ENCODE measurements at regions not wholly inside any gene's neighbourhood (a gene's known extent, or its start where the extent isn't known, plus 50 kb on each side); places are given as distances from the start of the nearest gene placed in this dataset.
A peak's percentile ranks its signal among the peaks of the same experiment; 100 is the strongest.

DNA sequence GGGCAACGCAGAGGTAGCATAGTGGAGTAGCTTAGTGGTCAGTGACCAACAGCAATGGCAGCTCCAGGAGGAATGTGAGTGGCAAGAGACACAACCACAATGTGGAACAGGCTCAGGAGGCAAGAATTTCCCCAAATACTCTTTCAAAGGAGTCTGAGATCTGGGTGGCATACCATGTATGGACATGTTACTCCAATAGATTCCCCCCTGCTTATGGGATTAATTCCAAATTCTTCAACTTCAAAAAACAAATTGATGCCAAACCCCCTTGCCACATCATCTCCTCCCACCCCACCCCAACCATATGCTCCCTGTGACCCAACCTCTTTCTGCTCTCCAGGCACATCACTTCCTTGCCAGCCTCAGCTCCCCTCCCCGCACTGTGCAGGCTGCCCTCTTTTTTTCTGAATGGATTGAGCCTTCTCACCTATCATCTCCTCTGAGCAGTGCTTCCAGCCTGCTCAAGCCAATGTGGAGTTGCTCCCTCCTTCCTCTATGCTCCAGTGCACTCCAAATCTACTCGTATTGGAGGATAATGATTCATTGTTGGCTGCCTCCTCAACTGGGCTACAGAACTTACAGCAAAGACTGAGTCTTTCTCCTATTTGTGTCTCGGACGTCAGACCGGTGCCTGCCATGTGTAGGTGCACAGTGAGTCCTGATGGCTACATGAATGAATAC is 93.0 kb upstream of the CEP85L start (continued):
- TF ChIP-seq, protein P1, sequence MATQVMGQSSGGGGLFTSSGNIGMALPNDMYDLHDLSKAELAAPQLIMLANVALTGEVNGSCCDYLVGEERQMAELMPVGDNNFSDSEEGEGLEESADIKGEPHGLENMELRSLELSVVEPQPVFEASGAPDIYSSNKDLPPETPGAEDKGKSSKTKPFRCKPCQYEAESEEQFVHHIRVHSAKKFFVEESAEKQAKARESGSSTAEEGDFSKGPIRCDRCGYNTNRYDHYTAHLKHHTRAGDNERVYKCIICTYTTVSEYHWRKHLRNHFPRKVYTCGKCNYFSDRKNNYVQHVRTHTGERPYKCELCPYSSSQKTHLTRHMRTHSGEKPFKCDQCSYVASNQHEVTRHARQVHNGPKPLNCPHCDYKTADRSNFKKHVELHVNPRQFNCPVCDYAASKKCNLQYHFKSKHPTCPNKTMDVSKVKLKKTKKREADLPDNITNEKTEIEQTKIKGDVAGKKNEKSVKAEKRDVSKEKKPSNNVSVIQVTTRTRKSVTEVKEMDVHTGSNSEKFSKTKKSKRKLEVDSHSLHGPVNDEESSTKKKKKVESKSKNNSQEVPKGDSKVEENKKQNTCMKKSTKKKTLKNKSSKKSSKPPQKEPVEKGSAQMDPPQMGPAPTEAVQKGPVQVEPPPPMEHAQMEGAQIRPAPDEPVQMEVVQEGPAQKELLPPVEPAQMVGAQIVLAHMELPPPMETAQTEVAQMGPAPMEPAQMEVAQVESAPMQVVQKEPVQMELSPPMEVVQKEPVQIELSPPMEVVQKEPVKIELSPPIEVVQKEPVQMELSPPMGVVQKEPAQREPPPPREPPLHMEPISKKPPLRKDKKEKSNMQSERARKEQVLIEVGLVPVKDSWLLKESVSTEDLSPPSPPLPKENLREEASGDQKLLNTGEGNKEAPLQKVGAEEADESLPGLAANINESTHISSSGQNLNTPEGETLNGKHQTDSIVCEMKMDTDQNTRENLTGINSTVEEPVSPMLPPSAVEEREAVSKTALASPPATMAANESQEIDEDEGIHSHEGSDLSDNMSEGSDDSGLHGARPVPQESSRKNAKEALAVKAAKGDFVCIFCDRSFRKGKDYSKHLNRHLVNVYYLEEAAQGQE (IDR thresholded peaks at IDR 0.05; ENCODE audit: unreplicated experiment): no peak
- TF ChIP-seq, protein P2, sequence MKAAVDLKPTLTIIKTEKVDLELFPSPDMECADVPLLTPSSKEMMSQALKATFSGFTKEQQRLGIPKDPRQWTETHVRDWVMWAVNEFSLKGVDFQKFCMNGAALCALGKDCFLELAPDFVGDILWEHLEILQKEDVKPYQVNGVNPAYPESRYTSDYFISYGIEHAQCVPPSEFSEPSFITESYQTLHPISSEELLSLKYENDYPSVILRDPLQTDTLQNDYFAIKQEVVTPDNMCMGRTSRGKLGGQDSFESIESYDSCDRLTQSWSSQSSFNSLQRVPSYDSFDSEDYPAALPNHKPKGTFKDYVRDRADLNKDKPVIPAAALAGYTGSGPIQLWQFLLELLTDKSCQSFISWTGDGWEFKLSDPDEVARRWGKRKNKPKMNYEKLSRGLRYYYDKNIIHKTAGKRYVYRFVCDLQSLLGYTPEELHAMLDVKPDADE (IDR thresholded peaks at IDR 0.05): no peak
- no peak for TF ChIP-seq CREB1 (CRISPR knock-in tag; IDR thresholded peaks at IDR 0.05; ENCODE audit: low read depth)

DNA sequence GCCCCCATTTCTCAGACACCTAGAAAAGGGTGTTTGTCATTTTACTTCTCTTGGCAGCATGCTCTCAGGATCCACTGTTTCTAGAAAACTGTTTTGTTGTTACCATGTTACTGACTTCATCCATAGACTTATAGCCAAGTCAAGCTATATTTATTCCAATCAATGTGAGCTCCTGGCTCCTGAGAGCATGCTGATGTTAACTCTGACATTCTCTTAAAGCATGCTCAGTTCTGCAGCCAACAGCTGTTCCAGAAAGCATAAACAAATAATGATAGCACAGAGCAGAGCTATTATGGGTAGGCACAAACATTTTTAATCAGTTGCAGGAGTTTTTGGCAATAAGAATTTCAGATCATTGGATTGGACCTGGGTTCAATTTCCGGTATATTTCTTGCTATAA is 92.4 kb upstream of the CEP85L start:
- peaks cover 20% of the 10 kb centered on the region for H3K4me1 Mint-ChIP-seq
- no peak overlapping the region for H2AFZ ChIP-seq
- H3K27ac Mint-ChIP-seq: no peak overlapping the region
- H3K4me2 ChIP-seq: no peak overlapping the region
- H3K79me2 ChIP-seq (replicated peaks; ENCODE audit: insufficient read depth): no peaks in the 10 kb centered on the region
- H3K4me3 Mint-ChIP-seq: no peak overlapping the region
- no peaks in the 10 kb centered on the region for H3K27me3 Mint-ChIP-seq (ENCODE audit: insufficient read depth, low read depth, poor library complexity)
- H3K9me2 ChIP-seq (ENCODE audit: insufficient read depth): no peaks in the 10 kb centered on the region
- no peaks in the 10 kb centered on the region for H4K20me1 ChIP-seq (replicated peaks; ENCODE audit: insufficient read depth)
- ATAC-seq (no peak), DNase-seq (ENCODE audit: low spot score) (no peak)
- no peaks in the 10 kb centered on the region for H3K27me3 ChIP-seq (ENCODE audit: insufficient read depth)
- no peak overlapping the region for H3K27ac ChIP-seq (ENCODE audit: low read depth)
- H3F3A ChIP-seq (replicated peaks; ENCODE audit: low read depth): no peaks in the 10 kb centered on the region
- H3K4me3 ChIP-seq: no peak overlapping the region
- H3K36me3 ChIP-seq (ENCODE audit: insufficient read depth): no peaks in the 10 kb centered on the region
- no peaks in the 10 kb centered on the region for H3K36me3 Mint-ChIP-seq (ENCODE audit: low read depth)
- H3K9me3 Mint-ChIP-seq: no peaks in the 10 kb centered on the region
- peaks cover 12% of the 10 kb centered on the region for H3K4me1 ChIP-seq (ENCODE audit: insufficient read depth)
- no peak for TF ChIP-seq EZH2 (IDR thresholded peaks at IDR 0.05; ENCODE audit: low read depth, unreplicated experiment)

DNA sequence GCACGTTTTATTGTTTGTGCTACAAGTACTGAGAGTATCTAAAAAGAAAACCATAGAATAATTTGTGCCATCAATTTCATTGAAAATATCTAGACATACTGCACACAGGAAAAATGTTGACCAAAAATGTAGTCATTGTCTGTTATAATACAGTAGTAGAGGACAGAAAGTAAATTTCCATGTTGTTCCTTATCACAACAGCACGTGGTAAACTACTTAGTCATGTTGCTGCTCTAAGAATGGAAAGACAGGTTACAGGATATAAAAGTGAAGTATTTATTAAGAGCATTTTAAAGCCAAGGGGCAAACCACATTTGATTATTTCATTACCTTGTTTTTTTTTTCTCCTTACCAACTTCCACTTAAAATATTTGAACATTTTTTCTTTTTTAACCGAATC is 89.0 kb upstream of the CEP85L start:
- peak overlapping the region; percentile 46; the same call in 1 of the 2 replicates for H3K27ac Mint-ChIP-seq
- no peak overlapping the region for H3K4me2 ChIP-seq
- no peaks in the 10 kb centered on the region for H3K79me2 ChIP-seq (replicated peaks; ENCODE audit: insufficient read depth)
- no peaks in the 10 kb centered on the region for H3K36me3 Mint-ChIP-seq (ENCODE audit: low read depth)
- no peak overlapping the region for H3K27ac ChIP-seq (ENCODE audit: low read depth)
- TF ChIP-seq, protein P3, sequence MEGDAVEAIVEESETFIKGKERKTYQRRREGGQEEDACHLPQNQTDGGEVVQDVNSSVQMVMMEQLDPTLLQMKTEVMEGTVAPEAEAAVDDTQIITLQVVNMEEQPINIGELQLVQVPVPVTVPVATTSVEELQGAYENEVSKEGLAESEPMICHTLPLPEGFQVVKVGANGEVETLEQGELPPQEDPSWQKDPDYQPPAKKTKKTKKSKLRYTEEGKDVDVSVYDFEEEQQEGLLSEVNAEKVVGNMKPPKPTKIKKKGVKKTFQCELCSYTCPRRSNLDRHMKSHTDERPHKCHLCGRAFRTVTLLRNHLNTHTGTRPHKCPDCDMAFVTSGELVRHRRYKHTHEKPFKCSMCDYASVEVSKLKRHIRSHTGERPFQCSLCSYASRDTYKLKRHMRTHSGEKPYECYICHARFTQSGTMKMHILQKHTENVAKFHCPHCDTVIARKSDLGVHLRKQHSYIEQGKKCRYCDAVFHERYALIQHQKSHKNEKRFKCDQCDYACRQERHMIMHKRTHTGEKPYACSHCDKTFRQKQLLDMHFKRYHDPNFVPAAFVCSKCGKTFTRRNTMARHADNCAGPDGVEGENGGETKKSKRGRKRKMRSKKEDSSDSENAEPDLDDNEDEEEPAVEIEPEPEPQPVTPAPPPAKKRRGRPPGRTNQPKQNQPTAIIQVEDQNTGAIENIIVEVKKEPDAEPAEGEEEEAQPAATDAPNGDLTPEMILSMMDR (conservative IDR thresholded peaks at IDR 0.05; ENCODE audit: low read depth in 2 of 2): no peak
- TF ChIP-seq, protein P1 (IDR thresholded peaks at IDR 0.05; ENCODE audit: unreplicated experiment): no peak
- no peak for TF ChIP-seq ZNF331 (CRISPR knock-in tag; IDR thresholded peaks at IDR 0.05; ENCODE audit: low read depth)
- H3K27me3 ChIP-seq (ENCODE audit: insufficient read depth): no peaks in the 10 kb centered on the region
- ATAC-seq (no peak), DNase-seq (ENCODE audit: low spot score) (no peak)
- no peaks in the 10 kb centered on the region for H3K36me3 ChIP-seq (ENCODE audit: insufficient read depth)
- no peaks in the 10 kb centered on the region for H3K4me1 ChIP-seq (ENCODE audit: insufficient read depth)
- no peaks in the 10 kb centered on the region for H3K9me2 ChIP-seq (ENCODE audit: insufficient read depth)
- peaks cover 4% of the 10 kb centered on the region; the same call in 2 of the 3 replicates for H3K4me1 Mint-ChIP-seq
- H3K9me3 Mint-ChIP-seq: no peaks in the 10 kb centered on the region
- no peak overlapping the region for H3K4me3 Mint-ChIP-seq
- H3K27me3 Mint-ChIP-seq (ENCODE audit: insufficient read depth, low read depth, poor library complexity): peaks cover 4% of the 10 kb centered on the region
- no peaks in the 10 kb centered on the region for H4K20me1 ChIP-seq (replicated peaks; ENCODE audit: insufficient read depth)
- no peak overlapping the region for H3K4me3 ChIP-seq
- no peaks in the 10 kb centered on the region for H3F3A ChIP-seq (replicated peaks; ENCODE audit: low read depth)
- no peak overlapping the region for H2AFZ ChIP-seq
